CD14-positive monocyte (primary cell): ENCODE measurements at regions not wholly inside any gene's neighbourhood (a gene's known extent, or its start where the extent isn't known, plus 50 kb on each side); places are given as distances from the start of the nearest gene placed in this dataset.

Experiments used
- DNase-seq, 3 donors: peaks; one replicate each; pipeline ENCODE4 v3.0.0-alpha.2; 2011 to 2022
- H2AFZ ChIP-seq: 2 replicates; pipeline ENCODE4 v1.6.0; 2012; ENCODE audit warnings: mild to moderate bottlenecking, low read depth, low read length, inconsistent platforms; ENCODE audit not compliant: insufficient read depth, poor library complexity, severe bottlenecking
- H3K27ac ChIP-seq, 2 donors: 1 replicate in 1 of 2; 2 replicates in 1 of 2; pipeline ENCODE4 v1.5.1; 2012 to 2013; ENCODE audit warnings: low read length in 2 of 2, control low read depth in 1 of 2, inconsistent platforms in 1 of 2, low read depth in 1 of 2, mild to moderate bottlenecking in 1 of 2
- H3K27me3 ChIP-seq, 2 donors: one replicate each; pipeline versions ENCODE4 v1.6.0 to v1.6.1; 2011 to 2013; ENCODE audit warnings: low read length in 2 of 2; ENCODE audit not compliant: control insufficient read depth in 2 of 2, insufficient read depth in 2 of 2
- H3K36me3 ChIP-seq, 2 donors: replicated peaks in 1 of 2; 1 replicate in 1 of 2; 2 replicates in 1 of 2; pipeline versions ENCODE4 v1.5.1 to v1.6.1; 2012 to 2013; ENCODE audit warnings: low read length in 2 of 2, control low read depth in 1 of 2, inconsistent platforms in 1 of 2, mild to moderate bottlenecking in 1 of 2; ENCODE audit not compliant: insufficient read depth in 2 of 2, control insufficient read depth in 1 of 2
- H3K4me1 ChIP-seq, 2 donors: 1 replicate in 1 of 2; 2 replicates in 1 of 2; pipeline versions ENCODE4 v1.5.1 to v1.6.1; 2012 to 2013; ENCODE audit warnings: low read length in 2 of 2, control low read depth in 1 of 2, inconsistent platforms in 1 of 2, mild to moderate bottlenecking in 1 of 2, moderate library complexity in 1 of 2; ENCODE audit not compliant: insufficient read depth in 2 of 2, control insufficient read depth in 1 of 2
- H3K4me2 ChIP-seq: replicated peaks from 2 replicates; pipeline ENCODE3; 2012; ENCODE audit warnings: low read length, moderate library complexity, mild to moderate bottlenecking; ENCODE audit not compliant: poor library complexity, severe bottlenecking; ENCODE audit errors: extremely low read depth
- H3K4me3 ChIP-seq, 3 experiments: fragments of 200-600 bp in 1 of 3; sonication (generic) in 1 of 3; replicated peaks in 1 of 3; 1 replicate in 2 of 3; 2 replicates in 1 of 3; pipeline ENCODE4 v1.5.1; 2011 to 2013; ENCODE audit warnings: low read length in 3 of 3, mild to moderate bottlenecking in 3 of 3, control low read depth in 2 of 3, low read depth in 2 of 3, inconsistent platforms in 1 of 3, moderate library complexity in 1 of 3
- H3K79me2 ChIP-seq: 2 replicates; pipeline ENCODE4 v1.6.0; 2012; ENCODE audit warnings: mild to moderate bottlenecking, control low read depth, inconsistent platforms, low read length, moderate library complexity; ENCODE audit not compliant: insufficient read depth
- H3K9ac ChIP-seq: 2 replicates; pipeline ENCODE4 v1.6.0; 2017; ENCODE audit warnings: low read length, mild to moderate bottlenecking; ENCODE audit not compliant: insufficient read depth, poor library complexity, severe bottlenecking
- H3K9me3 ChIP-seq, 2 donors: replicated peaks in 1 of 2; 1 replicate in 1 of 2; 2 replicates in 1 of 2; pipeline versions ENCODE4 v1.5.1 to v1.6.1; 2012 to 2013; ENCODE audit warnings: low read length in 2 of 2, control low read depth in 1 of 2; ENCODE audit not compliant: control insufficient read depth in 1 of 2, insufficient read depth in 1 of 2
- H4K20me1 ChIP-seq: 2 replicates; pipeline ENCODE4 v1.6.0; 2012; ENCODE audit warnings: mild to moderate bottlenecking, low read length, control low read depth, moderate library complexity; ENCODE audit not compliant: insufficient read depth
- H3K27ac Mint-ChIP-seq, 7 donors: one replicate each; pipeline ENCODE4 v1.8.0; 2020; ENCODE audit warnings: mild to moderate bottlenecking in 7 of 7, mixed read lengths in 7 of 7, moderate library complexity in 6 of 7, inconsistent platforms in 2 of 7
- H3K27me3 Mint-ChIP-seq, 3 donors: one replicate each; pipeline ENCODE4 v1.8.0; 2021 to 2022; ENCODE audit warnings: low read depth in 3 of 3, mild to moderate bottlenecking in 3 of 3, mixed read lengths in 3 of 3, moderate library complexity in 3 of 3, inconsistent platforms in 1 of 3
- H3K36me3 Mint-ChIP-seq, 2 donors: one replicate each; pipeline ENCODE4 v1.8.0; 2020; ENCODE audit warnings: mixed read lengths in 2 of 2, inconsistent platforms in 1 of 2, mild to moderate bottlenecking in 1 of 2
- H3K4me1 Mint-ChIP-seq: one replicate; pipeline ENCODE4 v1.8.0; 2020; ENCODE audit warnings: mild to moderate bottlenecking, mixed read lengths
- H3K4me3 Mint-ChIP-seq, 2 donors: one replicate each; pipeline ENCODE4 v1.8.0; 2020; ENCODE audit warnings: mild to moderate bottlenecking in 2 of 2, mixed read lengths in 2 of 2, moderate library complexity in 1 of 2
- H3K9me3 Mint-ChIP-seq, 7 donors: one replicate each; pipeline ENCODE4 v1.8.0; 2020 to 2022; ENCODE audit warnings: mixed read lengths in 7 of 7, mild to moderate bottlenecking in 6 of 7, moderate library complexity in 6 of 7, inconsistent platforms in 2 of 7
- CTCF ChIP-seq: fragments of 200-600 bp; IDR thresholded peaks from one replicate; pipeline ENCODE4 v1.8.0; 2022; ENCODE audit warnings: antibody characterized with exemption, mild to moderate bottlenecking
- WGBS: methylation state at CpG from one replicate; pipeline ENCODE4 v1.1.5; 2013; ENCODE audit warnings: missing lambda C conversion rate; ENCODE audit not compliant: insufficient coverage; 5-methylcytosine and 5-hydroxymethylcytosine counted together
- intact Hi-C, 2 donors: fragments of 100-400 bp; cut with micrococcal nuclease; formaldehyde crosslinking; loops; one replicate each; pipeline versions ENCODE4 v1.15.0 to v1.15.1; 2023

GRCh38 chr15:25228261-25228660 lies 210.6 kb downstream of the UBE3A start:
- 87% methylated on average over 11 of the region's 11 CpGs for WGBS
- Histone ChIP-seq H3K9me3 (peaks cover 100% of the 10 kb centered on the region in 2 donors), H3K4me1 (no peaks in the 10 kb centered on the region), H3K36me3 (no peaks in the 10 kb centered on the region), H3K4me2 (no peak overlapping the region), H3K79me2 (no peaks in the 10 kb centered on the region), H3K4me3 (no peak overlapping the region), H3K27ac (no peak overlapping the region), H2AFZ (no peak overlapping the region), H4K20me1 (no peaks in the 10 kb centered on the region), H3K27me3 (no peaks in the 10 kb centered on the region), H3K9ac (no peak overlapping the region)
- Mint-ChIP-seq H3K27me3 (peaks cover 0 to 3% (median 0%) of the 10 kb centered on the region in 3 donors), H3K36me3 (no peaks in the 10 kb centered on the region), H3K4me3 (no peak overlapping the region), H3K4me1 (no peaks in the 10 kb centered on the region), H3K9me3 (peaks cover 60 to 100% (median 91%) of the 10 kb centered on the region in 7 donors), H3K27ac (no peak overlapping the region)
- DNase-seq = no peak
- intact Hi-C loops = no loop called here
- no peak for TF ChIP-seq CTCF

DNA sequence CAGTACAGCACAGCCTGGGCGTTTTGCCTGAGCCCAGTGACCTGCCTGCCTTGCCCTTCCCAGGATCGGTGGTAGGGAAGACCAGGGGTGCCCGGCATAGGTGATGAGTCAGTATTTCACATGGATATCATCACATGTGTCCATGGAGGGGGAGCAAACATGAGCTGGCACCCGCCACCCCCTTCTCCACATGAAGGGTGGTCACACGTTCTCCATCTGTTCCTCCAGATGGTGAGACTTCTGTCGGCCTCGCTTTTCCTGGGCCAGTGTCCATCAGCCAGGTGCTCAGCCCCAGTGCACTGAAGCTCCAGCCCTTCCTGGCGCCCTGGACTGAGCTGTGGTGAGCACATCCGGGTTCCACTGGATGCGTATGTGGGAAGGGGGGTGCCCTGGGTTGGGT lies 208.4 kb downstream of the UBE3A start:
- TF ChIP-seq CTCF = no peak
- no peak overlapping the region for H2AFZ ChIP-seq
- H3K79me2 ChIP-seq = no peaks in the 10 kb centered on the region
- H3K9me3 Mint-ChIP-seq = peaks cover 56 to 100% (median 91%) of the 10 kb centered on the region in 7 donors
- WGBS = 95% methylated on average over 7 of the region's 10 CpGs
- no peaks in the 10 kb centered on the region for H3K27me3 ChIP-seq
- H3K4me3 Mint-ChIP-seq = no peak overlapping the region
- no peaks in the 10 kb centered on the region for H3K36me3 ChIP-seq
- H3K36me3 Mint-ChIP-seq = no peaks in the 10 kb centered on the region
- no peaks in the 10 kb centered on the region for H3K4me1 ChIP-seq
- intact Hi-C loops = no loop called here
- no peak for DNase-seq
- H3K27me3 Mint-ChIP-seq = peaks cover 0 to 3% (median 0%) of the 10 kb centered on the region in 3 donors
- H3K9me3 ChIP-seq = peaks cover 100% of the 10 kb centered on the region in 2 donors
- no peaks in the 10 kb centered on the region for H4K20me1 ChIP-seq
- no peak overlapping the region for H3K4me3 ChIP-seq
- H3K9ac ChIP-seq = no peak overlapping the region
- H3K27ac Mint-ChIP-seq = no peak overlapping the region
- no peak overlapping the region for H3K27ac ChIP-seq
- no peak overlapping the region for H3K4me2 ChIP-seq
- no peaks in the 10 kb centered on the region for H3K4me1 Mint-ChIP-seq
